IMR-90 (cell line): ENCODE measurements at regions not wholly inside any gene's neighbourhood (a gene's known extent, or its start where the extent isn't known, plus 50 kb on each side); places are given as distances from the start of the nearest gene placed in this dataset.
"Not testable (repeated sequence)": the region's sequence is repeated elsewhere in the genome, so short reads cannot be mapped to it uniquely, and the experiment has no call there.

ENCODE experiments used
- ATAC-seq: fragments of 200-7000 bp; cut with Tn5 transposase; 2 replicates; pipeline ENCODE4 v1.9.1; 2020; ENCODE audit warnings: low read depth, mild to moderate bottlenecking, moderate library complexity
- BruUV-seq: library from RNA; stranded (reverse); fragments of 400-500 nt; replicated peaks from 2 replicates; lab custom pipeline; 2021; lab: Mats Ljungman, UMichigan
- CTCF ChIA-PET: fragments of 300-600 bp; formaldehyde crosslinking; extraction: SDS; loops from one replicate; lab custom pipeline; 2021; ENCODE audit warnings: antibody characterized with exemption; lab: Yijun Ruan, JAX
- POLR2A ChIA-PET: fragments of 300-600 bp; sonication (Branson Sonifier 250); formaldehyde crosslinking; loops from one replicate; lab custom pipeline; 2022; ENCODE audit warnings: antibody characterized with exemption; ENCODE audit not compliant: unreplicated experiment; lab: Charles Lee
- DNase-seq: peaks from one replicate; pipeline ENCODE4 v3.0.0; 2013
- H2AFZ ChIP-seq: replicated peaks from 2 replicates; pipeline ENCODE3; 2013; ENCODE audit warnings: low read length, mild to moderate bottlenecking; ENCODE audit not compliant: poor library complexity
- H2AK5ac ChIP-seq: 2 replicates; pipeline ENCODE4 v1.6.1; 2013; ENCODE audit warnings: low read depth, low read length, inconsistent platforms
- H2AK9ac ChIP-seq: replicated peaks from 2 replicates; pipeline ENCODE3; 2013; ENCODE audit warnings: mild to moderate bottlenecking, low read depth, low read length, moderate library complexity; ENCODE audit not compliant: poor library complexity
- H2BK120ac ChIP-seq: 2 replicates; pipeline ENCODE4 v1.6.1; 2013; ENCODE audit warnings: low read depth, low read length, inconsistent platforms
- H2BK15ac ChIP-seq: 3 replicates; pipeline ENCODE4 v1.6.1; 2013; ENCODE audit warnings: low read depth, low read length, inconsistent platforms
- H2BK20ac ChIP-seq: 2 replicates; pipeline ENCODE4 v1.6.1; 2013; ENCODE audit warnings: low read depth, mild to moderate bottlenecking, inconsistent platforms, low read length, moderate library complexity
- H2BK5ac ChIP-seq: 2 replicates; pipeline ENCODE4 v1.6.1; 2013; ENCODE audit warnings: mild to moderate bottlenecking, low read depth, low read length, inconsistent platforms; ENCODE audit not compliant: poor library complexity, severe bottlenecking
- H3K14ac ChIP-seq: replicated peaks from 2 replicates; pipeline ENCODE4 v1.6.1; 2013; ENCODE audit warnings: low read depth, low read length, inconsistent platforms
- H3K18ac ChIP-seq: 2 replicates; pipeline ENCODE4 v1.6.1; 2013; ENCODE audit warnings: low read depth, low read length, control low read depth
- H3K23ac ChIP-seq: 2 replicates; pipeline ENCODE4 v1.6.1; 2013; ENCODE audit warnings: low read depth, low read length, inconsistent platforms
- H3K27ac ChIP-seq: 2 replicates; pipeline ENCODE4 v1.5.1; 2013; ENCODE audit warnings: mild to moderate bottlenecking, control low read depth, low read length; ENCODE audit not compliant: insufficient read depth
- H3K27me3 ChIP-seq: 2 replicates; pipeline ENCODE4 v1.6.1; 2013; ENCODE audit warnings: low read length; ENCODE audit not compliant: control insufficient read depth, insufficient read depth
- H3K36me3 ChIP-seq: 2 replicates; pipeline ENCODE4 v1.6.1; 2013; ENCODE audit warnings: low read length, mixed read lengths; ENCODE audit not compliant: control insufficient read depth, insufficient read depth
- H3K4ac ChIP-seq: 2 replicates; pipeline ENCODE4 v1.6.1; 2013; ENCODE audit warnings: low read depth, low read length, inconsistent platforms
- H3K4me1 ChIP-seq: 2 replicates; pipeline ENCODE4 v1.6.1; 2013; ENCODE audit warnings: low read length, mixed read lengths; ENCODE audit not compliant: control insufficient read depth, insufficient read depth
- H3K4me2 ChIP-seq: 2 replicates; pipeline ENCODE4 v1.6.1; 2013; ENCODE audit warnings: low read depth, mild to moderate bottlenecking, control low read depth, low read length, moderate library complexity
- H3K4me3 ChIP-seq: 2 replicates; pipeline ENCODE4 v1.5.1; 2013; ENCODE audit warnings: low read depth, mild to moderate bottlenecking, control low read depth, low read length, moderate library complexity; ENCODE audit not compliant: insufficient read depth
- H3K56ac ChIP-seq: 2 replicates; pipeline ENCODE4 v1.6.1; 2013; ENCODE audit warnings: low read length, inconsistent platforms; ENCODE audit not compliant: insufficient read depth; ENCODE audit errors: extremely low read depth
- H3K79me1 ChIP-seq, 2 experiments: 2 replicates each; pipeline ENCODE4 v1.6.1; 2013; ENCODE audit warnings: low read length in 2 of 2, inconsistent platforms in 1 of 2, low read depth in 1 of 2
- H3K9ac ChIP-seq: 2 replicates; pipeline ENCODE4 v1.6.1; 2013; ENCODE audit warnings: low read depth, low read length, control low read depth
- H3K9me1 ChIP-seq: 2 replicates; pipeline ENCODE4 v1.6.1; 2013; ENCODE audit warnings: low read length, inconsistent platforms; ENCODE audit not compliant: insufficient read depth
- H3K9me3 ChIP-seq: 2 replicates; pipeline ENCODE4 v1.6.1; 2013; ENCODE audit warnings: low read length; ENCODE audit not compliant: control insufficient read depth, insufficient read depth
- H4K20me1 ChIP-seq: 2 replicates; pipeline ENCODE4 v1.6.1; 2013; ENCODE audit warnings: low read length, inconsistent platforms; ENCODE audit not compliant: insufficient read depth
- H4K5ac ChIP-seq: 2 replicates; pipeline ENCODE4 v1.6.1; 2013; ENCODE audit warnings: mild to moderate bottlenecking, low read depth, low read length, control low read depth
- H4K8ac ChIP-seq, 2 experiments: 2 replicates each; pipeline ENCODE4 v1.6.1; 2013; ENCODE audit warnings: low read depth in 2 of 2, low read length in 2 of 2, control low read depth in 1 of 2, inconsistent platforms in 1 of 2
- H4K91ac ChIP-seq: 2 replicates; pipeline ENCODE4 v1.6.1; 2013; ENCODE audit warnings: low read depth, low read length, inconsistent platforms; ENCODE audit not compliant: insufficient read depth
- WGBS, 2 experiments: methylation state at CpG; one replicate each; pipeline versions ENCODE4 v1.1.5 to v1.1.7; 2013; ENCODE audit warnings: missing lambda C conversion rate in 2 of 2; ENCODE audit not compliant: insufficient read length in 1 of 2; ENCODE audit errors: extremely low coverage in 2 of 2; 5-methylcytosine and 5-hydroxymethylcytosine counted together
- dilution Hi-C: fragments of 300-500 bp; cut with HindIII; formaldehyde crosslinking; loops from one replicate; pipeline ENCODE4 v1.14.3; 2018; ENCODE audit warnings: low sequenced_read_pairs; ENCODE audit not compliant: unreplicated experiment
- in situ Hi-C: fragments of 300-500 bp; cut with MboI; formaldehyde crosslinking; loops from 3 replicates; pipeline ENCODE4 v1.14.3; 2019; ENCODE audit warnings: low sequenced_read_pairs, inconsistent platforms, mixed read lengths
- intact Hi-C: fragments of 100-400 bp; cut with micrococcal nuclease; formaldehyde crosslinking; loops from 2 replicates; pipeline ENCODE4 v1.10.0; 2022

DNA sequence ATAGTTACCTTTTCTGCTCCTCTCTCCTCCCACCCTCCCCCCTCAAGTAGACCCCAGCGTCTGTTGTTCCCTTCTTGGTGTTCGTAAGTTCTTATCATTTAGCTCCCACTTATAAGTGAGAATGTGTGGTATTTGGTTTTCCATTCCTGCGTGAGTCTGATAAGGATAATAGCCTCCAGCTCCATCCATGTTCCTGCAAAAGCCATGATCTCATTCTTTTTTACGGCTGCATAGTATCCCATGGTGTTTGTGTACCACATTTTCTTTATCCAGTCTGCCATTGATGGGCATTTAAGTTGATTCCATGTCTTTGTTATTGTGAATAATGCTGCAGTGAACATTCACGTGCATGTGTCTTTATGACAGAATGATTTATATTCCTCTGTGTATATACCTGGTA lies 65.3 kb upstream of the FAM20A start:
- not testable (repeated sequence) for H2AK5ac ChIP-seq

More for the DNA sequence above, 65.3 kb upstream of the FAM20A start:
- BruUV-seq, H3K14ac ChIP-seq, DNase-seq, H2BK15ac ChIP-seq, H3K79me1 ChIP-seq, CTCF ChIA-PET, H3K23ac ChIP-seq, H3K4ac ChIP-seq, H2AK9ac ChIP-seq, H3K9me1 ChIP-seq, H3K9ac ChIP-seq, dilution Hi-C loops, H3K27ac ChIP-seq, H2AFZ ChIP-seq, H3K56ac ChIP-seq, H4K5ac ChIP-seq, H4K20me1 ChIP-seq, H4K8ac ChIP-seq, H2BK20ac ChIP-seq, intact Hi-C loops, H3K18ac ChIP-seq, H2BK5ac ChIP-seq, H3K36me3 ChIP-seq, H3K4me1 ChIP-seq, POLR2A ChIA-PET, H2BK120ac ChIP-seq, H4K91ac ChIP-seq, H3K27me3 ChIP-seq, in situ Hi-C loops, H3K9me3 ChIP-seq, H3K4me3 ChIP-seq, H3K4me2 ChIP-seq, ATAC-seq: not testable (repeated sequence)
- no CpG with 5 or more reads among the region's 5 CpGs for WGBS, 2 experiments
